ENCODE measurements at regions not wholly inside any gene's neighbourhood (a gene's known extent, or its start where the extent isn't known, plus 50 kb on each side); places are given as distances from the start of the nearest gene placed in this dataset.

- no peak overlapping the region for H3K4ac ChIP-seq (ENCODE audit: low read length)
- no peak overlapping the region for H3K4me3 ChIP-seq (ENCODE audit: low read length in 2 of 2)
- H3K9ac ChIP-seq (ENCODE audit: low read depth, low read length, poor library complexity), result no peak overlapping the region
- H3K18ac ChIP-seq (ENCODE audit: low read length), result no peak overlapping the region
- peaks cover 0 to 9% (median 0%) of the 10 kb centered on the region in 3 experiments for H3K27me3 ChIP-seq (ENCODE audit: control insufficient read depth in 3 of 3, insufficient read depth in 3 of 3, low read depth in 1 of 3, low read length in 3 of 3)
- H2AK5ac ChIP-seq (ENCODE audit: low read depth, low read length), result no peak overlapping the region
- H3K4me2 ChIP-seq (ENCODE audit: insufficient read depth, low read length, poor library complexity, severe bottlenecking), result peak overlapping the region; percentile 15
- no peak overlapping the region for H2BK120ac ChIP-seq (ENCODE audit: low read depth, low read length)
- H3K4me1 ChIP-seq (ENCODE audit: control insufficient read depth in 2 of 2, insufficient read depth in 1 of 2, low read depth in 1 of 2, low read length in 2 of 2), result peaks cover 0 to 14% of the 10 kb centered on the region in 2 donors
- no peak overlapping the region for H4K91ac ChIP-seq (ENCODE audit: low read depth, low read length, poor library complexity)
- no peak overlapping the region for H4K8ac ChIP-seq (ENCODE audit: low read depth, low read length)
- H2BK15ac ChIP-seq (ENCODE audit: low read length), result no peak overlapping the region
- H3K23ac ChIP-seq (ENCODE audit: low read depth, low read length, poor library complexity), result no peak overlapping the region
- H3K79me1 ChIP-seq (ENCODE audit: low read depth, low read length), result no peaks in the 10 kb centered on the region
- H2BK5ac ChIP-seq (ENCODE audit: low read length), result no peak overlapping the region
- peak; percentile 38 for DNase-seq (ENCODE audit: low spot score)
- no peak overlapping the region for H3K14ac ChIP-seq (ENCODE audit: low read length)
- H3K36me3 ChIP-seq (replicated peaks in 1 of 2; ENCODE audit: control insufficient read depth in 2 of 2, insufficient read depth in 2 of 2, low read length in 2 of 2), result peaks cover 0 to 7% of the 10 kb centered on the region in 2 donors
- no peak overlapping the region for H3K27ac ChIP-seq (replicated peaks; ENCODE audit: low read length)
- H3K9me3 ChIP-seq (replicated peaks in 1 of 2; ENCODE audit: control insufficient read depth in 2 of 2, insufficient read depth in 1 of 2, low read depth in 1 of 2, low read length in 2 of 2), result peaks cover 0 to 10% of the 10 kb centered on the region in 2 donors
- peak overlapping the region; percentile 87 for H2AFZ ChIP-seq (ENCODE audit: low read length)
- no peak overlapping the region for H2BK12ac ChIP-seq (ENCODE audit: low read length)
- WGBS, 2 donors (ENCODE audit: extremely low coverage in 2 of 2, insufficient read length in 2 of 2, insufficient replicate concordance in 1 of 2), result no CpG with 5 or more reads among the region's 16 CpGs
These were observed 139.8 kb downstream of the GAS1 start for GRCh38 chr9:86807367-86807976.

GRCh38 chr9:86804011-86804410 lies 143.3 kb downstream of the GAS1 start:
- Histone ChIP-seq H2AFZ (ENCODE audit: low read length) (no peak overlapping the region), H3K4me2 (ENCODE audit: insufficient read depth, low read length, poor library complexity, severe bottlenecking) (no peak overlapping the region), H2BK120ac (ENCODE audit: low read depth, low read length) (no peak overlapping the region), H2BK15ac (ENCODE audit: low read length) (no peak overlapping the region), H2BK12ac (ENCODE audit: low read length) (no peak overlapping the region), H3K18ac (ENCODE audit: low read length) (no peak overlapping the region), H3K23ac (ENCODE audit: low read depth, low read length, poor library complexity) (no peak overlapping the region), H3K79me1 (ENCODE audit: low read depth, low read length) (no peaks in the 10 kb centered on the region), H2AK5ac (ENCODE audit: low read depth, low read length) (no peak overlapping the region), H3K27ac (replicated peaks; ENCODE audit: low read length) (no peak overlapping the region), H3K4me3 (ENCODE audit: low read length in 2 of 2) (no peak overlapping the region), H3K4me1 (ENCODE audit: control insufficient read depth in 2 of 2, insufficient read depth in 1 of 2, low read depth in 1 of 2, low read length in 2 of 2) (peaks cover 0 to 14% of the 10 kb centered on the region in 2 donors), H4K8ac (ENCODE audit: low read depth, low read length) (no peak overlapping the region), H3K9ac (ENCODE audit: low read depth, low read length, poor library complexity) (no peak overlapping the region), H3K27me3 (ENCODE audit: control insufficient read depth in 3 of 3, insufficient read depth in 3 of 3, low read depth in 1 of 3, low read length in 3 of 3) (peaks cover 0 to 9% (median 0%) of the 10 kb centered on the region in 3 experiments), H3K9me3 (replicated peaks in 1 of 2; ENCODE audit: control insufficient read depth in 2 of 2, insufficient read depth in 1 of 2, low read depth in 1 of 2, low read length in 2 of 2) (peaks cover 0 to 10% of the 10 kb centered on the region in 2 donors), H3K14ac (ENCODE audit: low read length) (no peak overlapping the region), H3K4ac (ENCODE audit: low read length) (no peak overlapping the region), H3K36me3 (replicated peaks in 1 of 2; ENCODE audit: control insufficient read depth in 2 of 2, insufficient read depth in 2 of 2, low read length in 2 of 2) (peaks cover 0 to 7% of the 10 kb centered on the region in 2 donors), H4K91ac (ENCODE audit: low read depth, low read length, poor library complexity) (no peak overlapping the region), H2BK5ac (ENCODE audit: low read length) (no peak overlapping the region)
- no CpG with 5 or more reads among the region's 3 CpGs for WGBS, 2 donors (ENCODE audit: extremely low coverage in 2 of 2, insufficient read length in 2 of 2, insufficient replicate concordance in 1 of 2)
- DNase-seq (ENCODE audit: low spot score), result no peak

- no peak overlapping the region for H2AK5ac ChIP-seq (ENCODE audit: low read depth, low read length)
- peak overlapping the region; percentile 0 for H3K27ac ChIP-seq (replicated peaks; ENCODE audit: low read length)
- peaks cover 0 to 10% of the 10 kb centered on the region in 2 donors for H3K9me3 ChIP-seq (replicated peaks in 1 of 2; ENCODE audit: control insufficient read depth in 2 of 2, insufficient read depth in 1 of 2, low read depth in 1 of 2, low read length in 2 of 2)
- H3K4me3 ChIP-seq (ENCODE audit: low read length in 2 of 2), result peak overlapping the region in 1 of 2 donors; percentile 64
- peak overlapping the region; percentile 90 for H3K14ac ChIP-seq (ENCODE audit: low read length)
- peak overlapping the region; percentile 84 for H4K8ac ChIP-seq (ENCODE audit: low read depth, low read length)
- no peak overlapping the region for H2BK120ac ChIP-seq (ENCODE audit: low read depth, low read length)
- H3K23ac ChIP-seq (ENCODE audit: low read depth, low read length, poor library complexity), result peak overlapping the region; percentile 18
- peaks cover 0 to 14% of the 10 kb centered on the region in 2 donors for H3K4me1 ChIP-seq (ENCODE audit: control insufficient read depth in 2 of 2, insufficient read depth in 1 of 2, low read depth in 1 of 2, low read length in 2 of 2)
- H3K4ac ChIP-seq (ENCODE audit: low read length), result peak overlapping the region; percentile 0
- no peak for DNase-seq (ENCODE audit: low spot score)
- peak overlapping the region; percentile 80 for H3K9ac ChIP-seq (ENCODE audit: low read depth, low read length, poor library complexity)
- H3K36me3 ChIP-seq (replicated peaks in 1 of 2; ENCODE audit: control insufficient read depth in 2 of 2, insufficient read depth in 2 of 2, low read length in 2 of 2), result peaks cover 0 to 7% of the 10 kb centered on the region in 2 donors
- H3K79me1 ChIP-seq (ENCODE audit: low read depth, low read length), result no peaks in the 10 kb centered on the region
- peak overlapping the region; percentile 55 for H3K18ac ChIP-seq (ENCODE audit: low read length)
- H2BK12ac ChIP-seq (ENCODE audit: low read length), result peak overlapping the region; percentile 86
- no peak overlapping the region for H3K4me2 ChIP-seq (ENCODE audit: insufficient read depth, low read length, poor library complexity, severe bottlenecking)
- no peak overlapping the region for H2AFZ ChIP-seq (ENCODE audit: low read length)
- H4K91ac ChIP-seq (ENCODE audit: low read depth, low read length, poor library complexity), result peak overlapping the region; percentile 91
- H3K27me3 ChIP-seq (ENCODE audit: control insufficient read depth in 3 of 3, insufficient read depth in 3 of 3, low read depth in 1 of 3, low read length in 3 of 3), result peaks cover 0 to 9% (median 0%) of the 10 kb centered on the region in 3 experiments
- H2BK15ac ChIP-seq (ENCODE audit: low read length), result no peak overlapping the region
- H2BK5ac ChIP-seq (ENCODE audit: low read length), result no peak overlapping the region
- no CpG with 5 or more reads among the region's 5 CpGs for WGBS, 2 donors (ENCODE audit: extremely low coverage in 2 of 2, insufficient read length in 2 of 2, insufficient replicate concordance in 1 of 2)
These were observed 144.2 kb downstream of the GAS1 start for GRCh38 chr9:86802900-86803673.

- no peak for DNase-seq (ENCODE audit: low spot score)
- H3K79me1 ChIP-seq (ENCODE audit: low read depth, low read length), result no peaks in the 10 kb centered on the region
- no peak overlapping the region for H2AFZ ChIP-seq (ENCODE audit: low read length)
- no peak overlapping the region for H3K4me2 ChIP-seq (ENCODE audit: insufficient read depth, low read length, poor library complexity, severe bottlenecking)
- H3K4ac ChIP-seq (ENCODE audit: low read length), result no peak overlapping the region
- H3K14ac ChIP-seq (ENCODE audit: low read length), result no peak overlapping the region
- H2BK12ac ChIP-seq (ENCODE audit: low read length), result no peak overlapping the region
- no peak overlapping the region for H3K27ac ChIP-seq (replicated peaks; ENCODE audit: low read length)
- no peak overlapping the region for H2BK15ac ChIP-seq (ENCODE audit: low read length)
- no peak overlapping the region for H3K23ac ChIP-seq (ENCODE audit: low read depth, low read length, poor library complexity)
- no peak overlapping the region for H2AK5ac ChIP-seq (ENCODE audit: low read depth, low read length)
- peaks cover 0 to 7% of the 10 kb centered on the region in 2 donors for H3K36me3 ChIP-seq (replicated peaks in 1 of 2; ENCODE audit: control insufficient read depth in 2 of 2, insufficient read depth in 2 of 2, low read length in 2 of 2)
- H3K4me3 ChIP-seq (ENCODE audit: low read length in 2 of 2), result no peak overlapping the region
- WGBS, 2 donors (ENCODE audit: extremely low coverage in 2 of 2, insufficient read length in 2 of 2, insufficient replicate concordance in 1 of 2), result no CpG with 5 or more reads among the region's 5 CpGs
- peaks cover 0 to 9% (median 0%) of the 10 kb centered on the region in 3 experiments for H3K27me3 ChIP-seq (ENCODE audit: control insufficient read depth in 3 of 3, insufficient read depth in 3 of 3, low read depth in 1 of 3, low read length in 3 of 3)
- no peak overlapping the region for H4K91ac ChIP-seq (ENCODE audit: low read depth, low read length, poor library complexity)
- peaks cover 0 to 13% of the 10 kb centered on the region in 2 donors for H3K4me1 ChIP-seq (ENCODE audit: control insufficient read depth in 2 of 2, insufficient read depth in 1 of 2, low read depth in 1 of 2, low read length in 2 of 2)
- no peak overlapping the region for H4K8ac ChIP-seq (ENCODE audit: low read depth, low read length)
- H3K9ac ChIP-seq (ENCODE audit: low read depth, low read length, poor library complexity), result no peak overlapping the region
- H3K9me3 ChIP-seq (replicated peaks in 1 of 2; ENCODE audit: control insufficient read depth in 2 of 2, insufficient read depth in 1 of 2, low read depth in 1 of 2, low read length in 2 of 2), result peaks cover 0 to 10% of the 10 kb centered on the region in 2 donors
- no peak overlapping the region for H3K18ac ChIP-seq (ENCODE audit: low read length)
- no peak overlapping the region for H2BK120ac ChIP-seq (ENCODE audit: low read depth, low read length)
- H2BK5ac ChIP-seq (ENCODE audit: low read length), result no peak overlapping the region
These were observed 146.1 kb downstream of the GAS1 start for GRCh38 chr9:86801246-86801645.

Data from neuronal stem cell (in vitro differentiated cells).